ENCODE measurements at regions not wholly inside any gene's neighbourhood (a gene's known extent, or its start where the extent isn't known, plus 50 kb on each side); places are given as distances from the start of the nearest gene placed in this dataset.
"Not testable (repeated sequence)": the region's sequence is repeated elsewhere in the genome, so short reads cannot be mapped to it uniquely, and the experiment has no call there.

GRCh38 chr1:5140962-5141361 lies 486.6 kb downstream of the AJAP1 start:
- DNase-seq (ENCODE audit: low spot score): no peak

- DNase-seq (ENCODE audit: low spot score): no peak
Measured at GRCh38 chr1:5140136-5140535, 485.7 kb downstream of the AJAP1 start.

GRCh38 chr1:5129746-5130355 lies 475.4 kb downstream of the AJAP1 start:
- no peak for DNase-seq (ENCODE audit: low spot score)

DNA sequence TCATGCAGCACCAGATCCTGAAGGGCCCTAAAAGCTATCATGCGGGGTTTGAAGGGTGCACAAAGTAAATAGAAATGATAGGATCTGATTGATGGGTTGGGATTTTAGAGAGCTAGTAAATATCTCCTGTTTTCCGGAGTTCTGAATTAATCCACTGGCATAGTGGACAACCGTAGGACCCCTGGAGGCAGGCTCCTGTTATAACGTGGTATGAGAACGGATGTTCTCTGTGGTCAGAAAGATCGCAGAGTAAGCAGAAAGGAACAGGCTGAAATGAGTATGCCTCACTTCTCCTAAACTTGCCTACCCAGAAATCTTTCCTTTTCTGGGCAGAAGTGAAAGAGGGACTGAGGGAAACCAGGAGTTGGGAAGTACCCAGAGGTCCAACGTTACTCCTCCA lies 470.8 kb downstream of the AJAP1 start:
- no peak for DNase-seq (ENCODE audit: low spot score)

DNA sequence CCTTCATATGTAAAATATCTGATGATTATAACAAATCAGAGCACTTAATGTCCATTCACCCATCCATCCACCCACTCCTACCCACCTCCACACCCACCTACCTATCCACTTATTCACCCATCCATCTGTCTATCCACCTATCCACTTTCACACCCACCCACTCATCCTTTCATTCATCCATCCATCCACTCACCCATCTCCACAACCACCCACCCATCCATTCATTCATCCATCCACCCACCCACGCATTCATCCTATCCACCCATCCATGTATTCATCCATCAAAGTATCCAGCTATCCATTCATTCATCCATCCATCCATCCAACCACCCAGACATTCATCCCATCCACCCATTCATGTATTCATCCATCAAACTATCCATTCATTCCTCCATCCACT lies 466.1 kb downstream of the AJAP1 start:
- DNase-seq (ENCODE audit: low spot score): no peak

GRCh38 chr1:5119366-5120234 lies 465.2 kb downstream of the AJAP1 start:
- no peak for DNase-seq (ENCODE audit: low spot score)

DNA sequence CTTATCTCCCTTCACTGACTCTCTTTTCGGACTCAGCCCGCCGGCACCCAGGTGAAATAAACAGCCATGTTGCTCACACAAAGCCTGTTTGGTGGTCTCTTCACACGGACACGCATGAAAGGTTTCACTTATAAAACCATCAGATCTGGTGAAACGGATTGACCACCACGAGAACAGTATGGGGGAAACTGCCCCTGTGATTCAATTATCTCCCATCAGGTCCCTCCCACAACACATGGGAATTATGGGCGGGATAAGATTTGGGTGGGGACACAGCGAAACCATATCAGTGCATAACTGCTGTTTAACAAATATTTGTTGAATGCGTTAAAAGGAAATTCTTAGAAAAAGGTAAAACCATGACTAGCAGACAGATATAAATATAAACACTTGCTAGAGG lies 464.4 kb downstream of the AJAP1 start:
- not testable (repeated sequence) for DNase-seq (ENCODE audit: low spot score)

DNA sequence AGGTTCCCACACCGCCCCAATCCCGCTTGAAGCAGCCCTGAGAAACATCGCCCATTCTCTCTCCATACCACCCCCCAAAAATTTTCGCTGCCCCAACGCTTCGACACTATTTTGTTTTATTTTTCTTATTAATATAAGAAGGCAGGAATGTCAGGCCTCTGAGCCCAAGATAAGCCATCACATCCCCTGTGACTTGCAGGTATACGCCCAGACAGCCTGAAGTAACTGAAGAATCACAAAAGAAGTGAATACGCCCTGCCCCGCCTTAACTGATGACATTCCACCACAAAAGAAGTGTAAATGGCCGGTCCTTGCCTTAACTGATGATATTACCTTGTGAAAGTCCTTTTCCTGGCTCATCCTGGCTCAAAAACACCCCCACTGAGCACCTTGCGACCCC lies 463.9 kb downstream of the AJAP1 start:
- not testable (repeated sequence) for DNase-seq (ENCODE audit: low spot score)

DNA sequence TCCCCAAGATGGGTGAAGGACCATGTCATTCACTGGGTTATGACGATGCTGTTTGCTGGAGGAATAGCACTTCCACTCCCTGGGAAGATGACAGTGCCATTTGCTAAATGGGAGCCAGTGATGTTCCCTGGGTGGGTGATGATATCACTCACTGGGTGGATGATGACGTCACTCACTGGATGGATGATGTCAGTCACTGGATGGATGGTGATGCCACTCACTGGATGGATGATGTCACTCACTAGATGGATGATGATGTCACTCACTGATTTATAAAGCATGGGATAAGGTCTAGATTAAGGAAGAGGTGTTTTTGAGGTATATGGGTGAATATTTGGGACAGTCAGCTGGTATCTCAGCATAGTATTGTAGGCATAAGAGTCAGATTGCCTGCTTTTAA lies 457.2 kb downstream of the AJAP1 start:
- DNase-seq (ENCODE audit: low spot score): no peak

DNA sequence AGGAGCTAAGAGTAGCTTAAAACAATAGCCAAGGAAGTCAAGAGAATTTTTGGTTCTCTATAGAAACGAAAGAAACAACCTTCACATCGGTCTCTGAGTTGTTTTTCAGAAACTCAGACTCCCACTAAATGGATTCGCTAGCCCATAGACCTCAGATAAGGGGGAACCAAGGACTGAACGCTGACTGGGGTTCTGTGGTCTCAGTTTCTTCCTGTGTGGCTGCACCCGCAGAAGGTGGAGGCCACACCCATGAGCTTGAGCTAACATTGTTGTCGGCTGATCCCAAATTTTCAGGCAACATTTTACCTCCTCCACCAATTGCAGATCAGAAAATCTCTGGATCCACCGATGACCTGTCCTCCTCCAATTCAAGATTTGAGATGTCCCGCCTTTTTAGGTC lies 456.1 kb downstream of the AJAP1 start:
- no peak for DNase-seq (ENCODE audit: low spot score)

GRCh38 chr1:5109633-5110032 lies 455.2 kb downstream of the AJAP1 start:
- DNase-seq (ENCODE audit: low spot score): no peak

GRCh38 chr1:5108740-5109139 lies 454.3 kb downstream of the AJAP1 start:
- no peak for DNase-seq (ENCODE audit: low spot score)

DNA sequence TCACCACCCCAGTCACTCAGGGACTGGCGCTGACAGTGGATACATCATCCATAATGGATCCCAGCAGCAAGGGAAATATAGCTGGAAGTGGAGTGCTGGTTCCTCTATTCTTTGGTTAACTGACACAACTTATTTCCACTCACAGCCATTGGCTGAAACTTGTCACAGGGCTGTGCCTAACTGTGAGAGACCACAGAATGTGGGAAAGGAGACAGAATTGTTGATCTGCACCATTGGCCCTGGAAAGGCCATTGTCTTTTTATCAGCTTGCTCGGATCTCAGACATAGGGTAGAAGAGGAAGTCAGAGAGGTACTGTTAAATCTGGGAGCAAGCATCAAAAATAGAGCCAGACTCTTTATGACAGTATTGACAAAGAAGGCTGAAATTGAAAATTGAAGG lies 451.3 kb downstream of the AJAP1 start:
- DNase-seq (ENCODE audit: low spot score): no peak

DNA sequence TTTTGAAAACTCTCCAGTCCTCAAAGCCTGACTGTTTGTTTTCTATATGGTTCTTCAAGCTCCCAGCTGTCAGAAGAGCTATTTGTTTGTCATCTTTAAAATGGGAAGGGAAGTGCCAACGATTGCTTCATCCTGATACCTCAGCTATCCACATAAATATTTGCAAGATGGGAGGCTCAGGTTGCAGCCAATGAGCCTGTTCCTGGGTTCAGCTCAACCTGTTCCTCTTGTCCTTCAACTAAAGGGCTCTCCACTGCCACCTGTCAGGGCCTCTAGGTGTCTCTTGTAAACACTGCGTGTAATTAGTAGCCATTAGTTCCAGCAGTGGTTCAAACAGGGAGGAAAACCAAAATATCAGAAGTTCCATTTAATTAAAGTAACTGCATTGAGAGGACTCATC lies 445.1 kb downstream of the AJAP1 start:
- DNase-seq (ENCODE audit: low spot score): no peak

DNA sequence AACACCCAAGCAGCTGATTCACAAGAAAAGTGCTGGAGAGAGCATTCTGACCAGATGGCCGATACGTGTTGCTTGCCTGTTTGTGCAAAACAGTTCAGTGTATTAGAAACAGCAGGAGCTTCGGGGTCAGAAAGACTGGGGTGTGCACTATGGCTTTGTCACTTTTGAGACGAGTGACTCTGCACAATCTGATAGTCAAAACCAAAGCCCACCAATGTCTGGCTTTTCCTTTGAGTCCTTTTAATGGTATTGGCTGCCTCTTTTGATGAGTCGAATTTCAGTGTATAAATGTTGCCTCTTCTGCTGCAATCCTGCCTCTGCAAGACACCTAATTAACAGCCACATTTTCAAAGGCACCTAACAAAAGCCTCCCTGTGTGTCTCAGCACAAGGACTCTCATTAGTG lies 444.6 kb downstream of the AJAP1 start:
- no peak for DNase-seq (ENCODE audit: low spot score)

GRCh38 chr1:5093042-5093441 lies 438.6 kb downstream of the AJAP1 start:
- DNase-seq (ENCODE audit: low spot score): no peak

- DNase-seq (ENCODE audit: low spot score): no peak
Measured at GRCh38 chr1:5084676-5085075, 430.3 kb downstream of the AJAP1 start.

GRCh38 chr1:5067246-5067645 lies 412.8 kb downstream of the AJAP1 start:
- DNase-seq (ENCODE audit: low spot score): no peak

GRCh38 chr1:5053744-5054143 lies 399.3 kb downstream of the AJAP1 start:
- DNase-seq (ENCODE audit: low spot score): no peak

DNA sequence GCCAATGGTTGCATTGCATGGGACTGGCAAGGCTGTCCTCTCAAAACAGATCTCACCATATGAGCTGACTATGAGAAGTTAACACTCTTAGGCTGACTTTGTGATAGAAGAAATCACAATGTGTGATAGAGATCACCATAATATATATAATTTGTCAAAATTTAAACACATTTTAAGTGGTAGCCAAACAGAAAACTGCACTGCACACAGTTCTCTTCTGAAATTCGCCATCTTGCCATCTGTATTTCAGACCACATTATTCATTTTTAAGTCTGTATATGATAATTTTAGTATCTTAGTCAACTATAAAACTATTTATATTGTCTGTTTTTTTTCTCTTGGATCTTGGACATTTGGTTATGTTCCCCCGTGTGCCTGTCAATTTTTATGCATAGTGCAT lies 374.7 kb downstream of the AJAP1 start:
- no peak for DNase-seq (ENCODE audit: low spot score)

DNA sequence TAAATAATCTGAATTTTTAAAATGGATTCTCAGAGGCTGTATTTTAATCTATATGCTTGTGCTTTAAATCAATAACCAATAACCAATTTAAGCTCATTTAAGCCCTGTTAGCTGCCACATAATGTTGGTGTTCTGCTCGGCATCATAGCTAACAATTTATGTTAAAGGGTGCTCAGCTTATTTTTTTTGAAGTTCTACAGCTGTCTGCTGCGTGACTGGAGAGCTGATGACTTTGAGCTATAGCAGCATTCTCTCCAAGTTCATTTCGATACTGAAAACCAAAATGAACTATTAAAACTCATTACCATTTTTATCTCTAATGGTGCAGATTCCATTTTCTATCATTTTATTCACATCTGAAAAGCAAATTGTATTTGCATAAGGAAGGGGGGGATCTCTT lies 357.8 kb downstream of the AJAP1 start:
- DNase-seq (ENCODE audit: low spot score): no peak

GRCh38 chr1:5010656-5011055 lies 356.2 kb downstream of the AJAP1 start:
- no peak for DNase-seq (ENCODE audit: low spot score)

DNA sequence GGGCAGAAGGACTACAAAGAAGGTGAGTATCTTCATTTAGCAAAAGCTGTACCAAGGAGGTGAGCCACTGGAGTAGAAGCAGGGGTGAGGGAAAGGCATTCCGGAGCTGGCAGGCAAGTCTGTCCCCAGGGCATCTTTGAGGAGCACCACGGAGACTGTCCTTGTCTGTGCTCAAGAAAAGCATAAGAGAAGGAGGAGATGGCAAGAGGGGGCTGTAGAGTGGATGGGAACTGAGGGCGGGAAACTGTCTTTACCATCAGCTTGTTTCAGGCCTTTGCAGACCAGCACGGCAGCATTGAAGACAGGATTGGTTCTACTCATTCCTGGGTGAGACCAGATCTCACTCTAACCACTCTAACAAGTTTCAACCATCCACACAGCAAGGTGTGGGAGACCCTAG lies 355.8 kb downstream of the AJAP1 start:
- no peak for DNase-seq (ENCODE audit: low spot score)

Measured in H4 (cell line).